ENCODE measurements at regions not wholly inside any gene's neighbourhood (a gene's known extent, or its start where the extent isn't known, plus 50 kb on each side); places are given as distances from the start of the nearest gene placed in this dataset.

DNA sequence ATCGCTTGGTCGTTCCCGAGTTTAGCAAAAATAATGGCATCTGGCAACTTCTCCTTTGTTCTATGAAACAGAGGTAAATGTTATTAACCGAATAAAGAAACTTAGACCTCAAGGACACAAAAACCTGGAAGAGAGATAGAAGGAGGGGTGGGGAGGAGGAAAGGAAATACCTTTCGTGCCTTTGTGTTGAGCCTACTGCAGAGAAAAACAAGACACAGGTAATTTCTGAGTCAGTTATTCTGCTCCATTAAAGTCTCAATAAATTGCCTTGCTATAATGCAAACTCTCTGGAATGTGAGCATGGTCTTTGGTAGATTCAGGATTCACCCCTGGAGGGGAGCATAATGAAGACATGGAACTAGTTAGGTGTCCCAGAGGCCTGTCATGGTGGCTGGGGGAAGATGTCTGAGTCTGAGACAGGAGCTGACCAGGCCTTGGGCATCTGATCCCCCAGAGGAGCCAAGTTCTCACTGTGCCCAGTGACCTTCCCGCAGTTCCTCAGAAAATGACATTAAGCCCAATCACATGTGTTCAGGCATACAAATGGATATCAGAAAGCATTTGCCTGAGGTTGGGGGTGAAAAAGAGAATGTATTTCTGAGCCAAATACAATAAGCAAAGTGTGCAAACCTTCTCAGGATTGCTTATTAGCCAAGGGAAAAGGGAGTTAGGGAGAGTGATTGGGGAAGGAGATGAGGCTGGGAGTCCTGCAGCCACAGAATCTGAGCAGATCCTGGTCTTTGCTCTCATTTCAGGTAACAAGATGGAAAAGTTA, 72.6 kb upstream of the CADM1 start:
- Histone ChIP-seq H3K9me2 (ENCODE audit: insufficient read depth) (peaks cover 3% of the 10 kb centered on the region; the same call in 1 of the 2 replicates), H3K4me3 (no peak overlapping the region), H3K27me3 (ENCODE audit: insufficient read depth) (no peaks in the 10 kb centered on the region), H3F3A (replicated peaks; ENCODE audit: low read depth) (no peaks in the 10 kb centered on the region), H3K36me3 (ENCODE audit: insufficient read depth) (no peaks in the 10 kb centered on the region), H3K4me1 (ENCODE audit: insufficient read depth) (peaks cover 23% of the 10 kb centered on the region), H2AFZ (peak overlapping the region; percentile 74; the same call in 1 of the 2 replicates), H3K27ac (ENCODE audit: low read depth) (no peak overlapping the region), H3K4me2 (no peak overlapping the region), H3K79me2 (replicated peaks; ENCODE audit: insufficient read depth) (no peaks in the 10 kb centered on the region), H4K20me1 (replicated peaks; ENCODE audit: insufficient read depth) (no peaks in the 10 kb centered on the region)
- no peaks in the 10 kb centered on the region for H3K9me3 Mint-ChIP-seq
- no peaks in the 10 kb centered on the region for H3K36me3 Mint-ChIP-seq (ENCODE audit: low read depth)
- TF ChIP-seq CTCF (conservative IDR thresholded peaks at IDR 0.05; ENCODE audit: low read depth in 2 of 2) (no peak), ZNF114 (CRISPR knock-in tag; IDR thresholded peaks at IDR 0.05) (no peak), EZH2 (IDR thresholded peaks at IDR 0.05; ENCODE audit: low read depth, unreplicated experiment) (no peak), CREB1 (CRISPR knock-in tag; IDR thresholded peaks at IDR 0.05; ENCODE audit: low read depth) (no peak), POLR2AphosphoS5 (IDR thresholded peaks at IDR 0.05; ENCODE audit: low read depth) (no peak), NANOG (IDR thresholded peaks at IDR 0.05; ENCODE audit: borderline replicate concordance) (no peak), ZNF331 (CRISPR knock-in tag; IDR thresholded peaks at IDR 0.05; ENCODE audit: low read depth) (no peak), JUNB (IDR thresholded peaks at IDR 0.05; ENCODE audit: unreplicated experiment) (no peak), ETS1 (IDR thresholded peaks at IDR 0.05) (no peak), EZH2phosphoT487 (IDR thresholded peaks at IDR 0.05; ENCODE audit: unreplicated experiment) (no peak), STAT1 (IDR thresholded peaks at IDR 0.05; ENCODE audit: unreplicated experiment) (no peak), ZNF462 (CRISPR knock-in tag; IDR thresholded peaks at IDR 0.05) (no peak)
- TF ChIP-seq, protein P1, sequence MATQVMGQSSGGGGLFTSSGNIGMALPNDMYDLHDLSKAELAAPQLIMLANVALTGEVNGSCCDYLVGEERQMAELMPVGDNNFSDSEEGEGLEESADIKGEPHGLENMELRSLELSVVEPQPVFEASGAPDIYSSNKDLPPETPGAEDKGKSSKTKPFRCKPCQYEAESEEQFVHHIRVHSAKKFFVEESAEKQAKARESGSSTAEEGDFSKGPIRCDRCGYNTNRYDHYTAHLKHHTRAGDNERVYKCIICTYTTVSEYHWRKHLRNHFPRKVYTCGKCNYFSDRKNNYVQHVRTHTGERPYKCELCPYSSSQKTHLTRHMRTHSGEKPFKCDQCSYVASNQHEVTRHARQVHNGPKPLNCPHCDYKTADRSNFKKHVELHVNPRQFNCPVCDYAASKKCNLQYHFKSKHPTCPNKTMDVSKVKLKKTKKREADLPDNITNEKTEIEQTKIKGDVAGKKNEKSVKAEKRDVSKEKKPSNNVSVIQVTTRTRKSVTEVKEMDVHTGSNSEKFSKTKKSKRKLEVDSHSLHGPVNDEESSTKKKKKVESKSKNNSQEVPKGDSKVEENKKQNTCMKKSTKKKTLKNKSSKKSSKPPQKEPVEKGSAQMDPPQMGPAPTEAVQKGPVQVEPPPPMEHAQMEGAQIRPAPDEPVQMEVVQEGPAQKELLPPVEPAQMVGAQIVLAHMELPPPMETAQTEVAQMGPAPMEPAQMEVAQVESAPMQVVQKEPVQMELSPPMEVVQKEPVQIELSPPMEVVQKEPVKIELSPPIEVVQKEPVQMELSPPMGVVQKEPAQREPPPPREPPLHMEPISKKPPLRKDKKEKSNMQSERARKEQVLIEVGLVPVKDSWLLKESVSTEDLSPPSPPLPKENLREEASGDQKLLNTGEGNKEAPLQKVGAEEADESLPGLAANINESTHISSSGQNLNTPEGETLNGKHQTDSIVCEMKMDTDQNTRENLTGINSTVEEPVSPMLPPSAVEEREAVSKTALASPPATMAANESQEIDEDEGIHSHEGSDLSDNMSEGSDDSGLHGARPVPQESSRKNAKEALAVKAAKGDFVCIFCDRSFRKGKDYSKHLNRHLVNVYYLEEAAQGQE (IDR thresholded peaks at IDR 0.05; ENCODE audit: unreplicated experiment), result no peak
- peaks cover 19% of the 10 kb centered on the region for H3K4me1 Mint-ChIP-seq
- no peak for ATAC-seq
- H3K27me3 Mint-ChIP-seq (ENCODE audit: insufficient read depth, low read depth, poor library complexity), result peaks cover 10% of the 10 kb centered on the region
- H3K4me3 Mint-ChIP-seq, result no peak overlapping the region
- no peak overlapping the region for H3K27ac Mint-ChIP-seq
- no peak for DNase-seq (ENCODE audit: low spot score)
